ENCODE measurements at regions not wholly inside any gene's neighbourhood (a gene's known extent, or its start where the extent isn't known, plus 50 kb on each side); places are given as distances from the start of the nearest gene placed in this dataset.

- Histone ChIP-seq H3K4me2 (ENCODE audit: insufficient read depth in 1 of 2, low read depth in 2 of 2, low read length in 2 of 2) (no peak overlapping the region), H3K79me2 (ENCODE audit: control insufficient read depth in 1 of 2, insufficient read depth in 2 of 2, low read length in 2 of 2) (no peaks in the 10 kb centered on the region), H3K23ac (ENCODE audit: insufficient read length) (no peak overlapping the region), H4K8ac (ENCODE audit: extremely low read depth, insufficient read depth, low read length) (no peak overlapping the region), H3K23me2 (ENCODE audit: low read depth, low read length) (no peaks in the 10 kb centered on the region; the same call in 1 of the 2 replicates), H3K36me3 (ENCODE audit: control insufficient read depth in 2 of 4, insufficient read depth in 4 of 4, low read length in 3 of 4) (no peaks in the 10 kb centered on the region), H3K14ac (ENCODE audit: insufficient read length) (no peak overlapping the region), H3K9ac (replicated peaks in 1 of 4; ENCODE audit: extremely low read depth in 1 of 4, low read depth in 3 of 4, low read length in 3 of 4) (no peak overlapping the region), H2BK20ac (ENCODE audit: low read length) (no peak overlapping the region), H2BK12ac (ENCODE audit: low read depth, low read length) (no peak overlapping the region), H4K91ac (replicated peaks; ENCODE audit: insufficient read length, low read length) (peak overlapping the region; percentile 26), H3K4me1 (replicated peaks in 1 of 4; ENCODE audit: control insufficient read depth in 3 of 4, insufficient read depth in 4 of 4, low read length in 3 of 4) (peaks cover 0 to 4% (median 0%) of the 10 kb centered on the region in 4 experiments; a peak in 1 of 7 replicates), H2AK5ac (ENCODE audit: low read depth, low read length) (no peak overlapping the region), H3K56ac (replicated peaks; ENCODE audit: insufficient read length, low read depth, low read length) (no peak overlapping the region), H3K79me1 (ENCODE audit: low read depth, low read length) (no peaks in the 10 kb centered on the region), H4K5ac (ENCODE audit: insufficient read length, low read depth, low read length) (no peak overlapping the region), H2BK15ac (ENCODE audit: low read length) (no peak overlapping the region), H3K27me3 (replicated peaks in 1 of 4; ENCODE audit: control insufficient read depth in 3 of 4, extremely low read depth in 1 of 4, insufficient read depth in 3 of 4, low read length in 3 of 4) (no peaks in the 10 kb centered on the region), H4K20me1 (replicated peaks in 1 of 2; ENCODE audit: control insufficient read depth in 1 of 2, insufficient read depth in 2 of 2, low read length in 2 of 2) (no peaks in the 10 kb centered on the region), H3K4ac (replicated peaks; ENCODE audit: insufficient read length, low read depth, low read length) (no peak overlapping the region), H3K18ac (ENCODE audit: extremely low read depth, low read length) (no peak overlapping the region), H2AFZ (ENCODE audit: low read length) (no peak overlapping the region), H2BK120ac (replicated peaks; ENCODE audit: low read depth, low read length) (no peak overlapping the region), H2BK5ac (ENCODE audit: low read depth, low read length) (no peak overlapping the region), H3K9me3 (ENCODE audit: insufficient read depth in 2 of 2, low read depth in 1 of 2, low read length in 1 of 2) (no peaks in the 10 kb centered on the region), H3K27ac (ENCODE audit: low read depth, low read length) (no peak overlapping the region), H3K4me3 (ENCODE audit: extremely low read depth in 1 of 4, insufficient read depth in 2 of 4, low read depth in 3 of 4, low read length in 4 of 4) (no peak overlapping the region)
- TF ChIP-seq MAFK (IDR thresholded peaks at IDR 0.05; ENCODE audit: low read depth, low read length) (no peak), TCF12 (IDR thresholded peaks at IDR 0.05; ENCODE audit: low read depth, low read length) (no peak), EGR1 (IDR thresholded peaks at IDR 0.05; ENCODE audit: borderline replicate concordance, low read depth, low read length) (no peak), TBP (IDR thresholded peaks at IDR 0.05; ENCODE audit: low read depth, low read length) (no peak), CEBPB (IDR thresholded peaks at IDR 0.05; ENCODE audit: low read depth, low read length) (no peak), FOSL1 (IDR thresholded peaks at IDR 0.05; ENCODE audit: insufficient read depth, low read depth, low read length) (no peak), ZNF274 (IDR thresholded peaks at IDR 0.05; ENCODE audit: borderline replicate concordance, extremely low read depth, low read length) (no peak), SIX5 (IDR thresholded peaks at IDR 0.05; ENCODE audit: low read depth, low read length) (no peak), GTF2F1 (IDR thresholded peaks at IDR 0.05; ENCODE audit: borderline replicate concordance, low read depth, low read length) (no peak), TEAD4 (IDR thresholded peaks at IDR 0.05; ENCODE audit: low read depth, low read length) (no peak), NRF1 (IDR thresholded peaks at IDR 0.05; ENCODE audit: low read depth, low read length) (no peak), MAX (IDR thresholded peaks at IDR 0.05) (no peak)
- WGBS, 2 experiments (ENCODE audit: extremely low coverage in 1 of 2, insufficient coverage in 1 of 2, insufficient read length in 1 of 2, insufficient replicate concordance in 2 of 2, low coverage in 1 of 2, low lambda C conversion rate in 2 of 2, missing lambda C conversion rate in 1 of 2): 92% methylated on average over 4 of the region's 4 CpGs; no CpG with 5 or more reads in 1 of the 2 experiments
- DNase-seq (ENCODE audit: low read depth in 1 of 2, low spot score in 2 of 2) (peak in 1 of 2 experiments; percentile 2), FAIRE-seq (no peak)
- POLR2A ChIA-PET (ENCODE audit: partially characterized antibody): interaction anchor here (1.1 kb wide), 1 partner anchor 8 kb away, joined by 3 read pairs; no protein-coding TSS in a partner anchor
- CTCF ChIA-PET (ENCODE audit: partially characterized antibody): interaction anchor here (0.6 to 1.7 kb wide), 4 partner anchors 25 to 273 kb away, joined by 3 to 5 read pairs (median 3); no protein-coding TSS in a partner anchor
Measured at GRCh38 chr5:148932355-148932935, 106.0 kb downstream of the ADRB2 start.

All from H1 (cell line).